GM12891 (cell line): ENCODE measurements at regions not wholly inside any gene's neighbourhood (a gene's known extent, or its start where the extent isn't known, plus 50 kb on each side); places are given as distances from the start of the nearest gene placed in this dataset.

Experiments used
- DNase-seq: peaks from one replicate; pipeline ENCODE4 v3.0.0; 2011; ENCODE audit warnings: low spot score; ENCODE audit not compliant: insufficient read length
- FAIRE-seq: peaks from 2 replicates; lab custom pipeline; 2011; peaks lifted over from hg19 to GRCh38; lab: Jason Lieb, UNC
- PAX5 ChIP-seq: IDR thresholded peaks from 2 replicates; pipeline ENCODE4 v1.6.1; 2011; ENCODE audit warnings: low read length, moderate library complexity, mild to moderate bottlenecking; ENCODE audit not compliant: insufficient read depth, severe bottlenecking
- POLR2A ChIP-seq: IDR thresholded peaks from 2 replicates; pipeline ENCODE4 v1.6.1; 2011; ENCODE audit warnings: low read depth, low read length, control low read depth
- POLR2AphosphoS5 ChIP-seq: IDR thresholded peaks from 2 replicates; pipeline ENCODE4 v1.6.1; 2011; ENCODE audit warnings: low read depth, low read length, control low read depth
- POU2F2 ChIP-seq: IDR thresholded peaks from 2 replicates; pipeline ENCODE4 v1.6.1; 2011; ENCODE audit warnings: low read depth, mild to moderate bottlenecking, control low read depth, low read length, moderate library complexity
- SPI1 ChIP-seq: IDR thresholded peaks from 2 replicates; pipeline ENCODE4 v1.6.1; 2011; ENCODE audit warnings: low read depth, low read length, control low read depth
- TAF1 ChIP-seq: IDR thresholded peaks from 2 replicates; pipeline ENCODE4 v1.6.1; 2011; ENCODE audit warnings: low read depth, low read length, control low read depth

DNA sequence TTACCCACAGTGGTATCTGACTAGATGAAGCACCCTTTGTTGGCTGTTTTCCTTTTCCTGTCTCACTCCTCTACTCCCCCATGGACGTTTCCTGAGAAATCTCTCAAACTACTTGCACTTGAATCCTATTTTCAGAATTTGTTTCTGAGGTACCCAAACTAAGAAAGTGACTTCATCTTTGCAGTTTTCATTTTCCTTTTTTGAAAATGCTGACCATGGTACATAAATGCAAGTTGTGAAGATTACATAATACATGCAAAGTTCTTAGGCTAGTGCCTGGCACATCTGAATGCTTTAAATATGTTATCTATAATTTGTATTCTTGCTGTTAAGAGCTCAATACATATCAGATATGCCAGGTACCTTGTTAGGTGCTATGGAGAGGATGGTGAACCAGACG is 644.7 kb upstream of the TENM4 start:
- no peak for DNase-seq
- no peak for TF ChIP-seq PAX5
- no peak for TF ChIP-seq TAF1
- no peak for TF ChIP-seq POLR2AphosphoS5
- TF ChIP-seq SPI1, result no peak
- no peak for TF ChIP-seq POU2F2
- no peak for TF ChIP-seq POLR2A

DNA sequence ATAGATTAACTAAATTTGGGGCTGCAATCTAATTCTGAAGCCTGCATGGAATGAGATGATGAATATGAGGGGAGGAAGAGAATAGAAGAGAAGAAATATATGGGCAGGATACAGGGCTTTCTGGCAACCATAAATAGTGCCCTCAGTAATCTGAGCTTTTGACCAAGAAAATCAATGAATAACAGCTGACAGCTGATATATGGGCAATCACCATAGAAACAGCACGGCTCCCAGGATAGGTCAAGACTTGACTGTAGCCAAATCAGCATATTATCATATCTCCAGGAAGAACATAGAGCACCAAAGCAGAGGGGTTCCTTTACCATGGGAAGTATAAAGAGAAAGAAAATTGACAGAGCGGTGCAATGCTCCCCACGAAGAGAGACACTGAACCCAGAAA is 643.8 kb upstream of the TENM4 start:
- no peak for FAIRE-seq
- TF ChIP-seq SPI1 (no peak), PAX5 (no peak), TAF1 (no peak)
- DNase-seq, result no peak

More for the DNA sequence above, 644.7 kb upstream of the TENM4 start:
- no peak for FAIRE-seq

GRCh38 chr11:80083531-80083951 is 642.7 kb upstream of the TENM4 start:
- TF ChIP-seq TAF1 (no peak), POLR2A (no peak), SPI1 (no peak), POU2F2 (no peak), PAX5 (no peak), POLR2AphosphoS5 (no peak)
- FAIRE-seq (no peak), DNase-seq (no peak)

- TF ChIP-seq POLR2A, result no peak
- TF ChIP-seq PAX5, result no peak
- DNase-seq (no peak), FAIRE-seq (no peak)
Measured at GRCh38 chr11:80082406-80082805, 641.6 kb upstream of the TENM4 start.

DNA sequence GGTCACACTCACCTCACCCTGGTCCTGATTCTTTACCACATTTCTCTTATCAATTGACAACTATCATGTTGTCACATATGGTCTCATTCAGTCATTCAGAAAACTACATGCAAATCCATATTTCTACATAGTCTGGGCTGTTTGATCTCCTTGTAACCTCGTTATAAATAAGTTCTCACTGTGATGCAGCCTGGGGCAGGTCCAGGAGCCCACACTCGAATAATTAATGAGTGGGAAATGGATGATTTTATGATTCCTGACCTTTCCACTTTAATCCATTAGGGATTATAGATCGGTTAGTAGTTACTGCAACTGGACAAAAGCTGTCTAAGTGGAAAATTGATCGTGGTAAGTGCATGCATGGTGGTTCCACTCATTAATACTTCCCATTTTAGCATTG is 636.3 kb upstream of the TENM4 start:
- TF ChIP-seq PAX5 (no peak), TAF1 (no peak), SPI1 (no peak), POU2F2 (no peak), POLR2A (no peak), POLR2AphosphoS5 (no peak)
- no peak for FAIRE-seq

DNA sequence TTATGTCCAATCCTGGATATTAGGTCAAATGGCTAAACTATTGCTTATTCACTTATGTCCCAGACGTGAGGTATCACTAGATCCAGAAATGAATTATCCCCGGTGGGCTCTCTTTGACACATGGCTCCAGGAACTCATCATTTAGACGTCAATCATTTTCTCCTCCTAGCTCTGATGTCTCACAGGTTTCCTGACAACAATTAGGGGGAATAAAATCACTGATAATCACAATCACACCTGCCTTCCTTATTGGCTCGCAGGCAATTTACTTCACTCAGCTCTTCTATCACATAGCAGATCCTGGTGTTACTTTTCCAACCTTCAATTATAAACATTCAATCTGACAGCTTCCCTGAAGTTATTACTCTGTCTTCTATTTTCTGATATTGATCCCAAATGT is 634.0 kb upstream of the TENM4 start:
- no peak for TF ChIP-seq POU2F2
- TF ChIP-seq TAF1, result no peak
- no peak for TF ChIP-seq POLR2AphosphoS5
- no peak for TF ChIP-seq POLR2A
- no peak for TF ChIP-seq SPI1
- TF ChIP-seq PAX5, result no peak
- FAIRE-seq, result no peak

More for the DNA sequence above, 636.3 kb upstream of the TENM4 start:
- DNase-seq, result no peak

GRCh38 chr11:80066291-80066690 is 625.5 kb upstream of the TENM4 start:
- no peak for DNase-seq
- no peak for TF ChIP-seq POLR2AphosphoS5
- FAIRE-seq, result no peak

More for the DNA sequence above, 634.0 kb upstream of the TENM4 start:
- DNase-seq, result no peak

DNA sequence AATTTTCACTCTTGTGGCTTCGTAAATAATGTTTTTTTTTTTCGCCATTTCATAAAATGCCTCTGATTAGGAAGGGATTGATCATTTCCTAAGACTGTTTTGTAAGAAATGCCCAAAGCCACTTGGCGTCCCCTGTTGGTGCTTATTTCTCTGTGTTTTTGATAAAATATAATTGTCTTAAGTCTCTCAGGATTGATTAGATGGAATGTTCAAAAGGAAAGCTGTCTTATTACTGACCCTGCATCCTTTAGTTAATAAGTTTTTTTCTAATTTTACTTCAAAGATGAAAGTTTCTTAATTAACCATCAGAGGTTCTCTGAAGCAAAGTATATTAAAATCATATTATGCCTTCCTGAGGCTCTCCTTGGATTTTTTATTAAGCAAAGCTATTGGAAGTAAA is 624.3 kb upstream of the TENM4 start:
- no peak for TF ChIP-seq POU2F2
- no peak for TF ChIP-seq POLR2A
- TF ChIP-seq PAX5, result no peak
- no peak for TF ChIP-seq SPI1
- TF ChIP-seq TAF1, result no peak
- TF ChIP-seq POLR2AphosphoS5, result no peak
- DNase-seq (no peak), FAIRE-seq (no peak)

DNA sequence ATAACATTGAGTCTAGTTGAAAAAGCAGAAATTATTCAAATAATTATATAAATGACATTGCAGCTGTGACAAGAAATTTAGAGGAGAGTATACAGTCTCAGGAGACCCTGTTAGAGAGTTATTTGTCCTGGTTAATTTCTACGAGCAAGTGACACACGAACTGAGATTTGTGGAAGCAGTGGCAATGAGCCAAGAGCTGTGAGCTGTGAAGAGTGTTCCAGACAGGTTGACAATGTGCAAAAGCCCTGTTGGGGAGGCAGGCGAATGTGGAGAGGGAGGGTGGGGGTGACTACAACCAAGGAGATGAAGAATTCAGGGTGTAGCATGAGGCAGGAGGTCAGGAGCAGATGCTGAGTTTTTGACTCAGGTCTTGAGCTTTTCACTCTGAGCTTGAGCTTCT is 620.2 kb upstream of the TENM4 start:
- TF ChIP-seq POLR2A (no peak), POU2F2 (no peak), TAF1 (no peak), SPI1 (no peak), PAX5 (no peak), POLR2AphosphoS5 (no peak)
- FAIRE-seq (no peak), DNase-seq (no peak)

DNA sequence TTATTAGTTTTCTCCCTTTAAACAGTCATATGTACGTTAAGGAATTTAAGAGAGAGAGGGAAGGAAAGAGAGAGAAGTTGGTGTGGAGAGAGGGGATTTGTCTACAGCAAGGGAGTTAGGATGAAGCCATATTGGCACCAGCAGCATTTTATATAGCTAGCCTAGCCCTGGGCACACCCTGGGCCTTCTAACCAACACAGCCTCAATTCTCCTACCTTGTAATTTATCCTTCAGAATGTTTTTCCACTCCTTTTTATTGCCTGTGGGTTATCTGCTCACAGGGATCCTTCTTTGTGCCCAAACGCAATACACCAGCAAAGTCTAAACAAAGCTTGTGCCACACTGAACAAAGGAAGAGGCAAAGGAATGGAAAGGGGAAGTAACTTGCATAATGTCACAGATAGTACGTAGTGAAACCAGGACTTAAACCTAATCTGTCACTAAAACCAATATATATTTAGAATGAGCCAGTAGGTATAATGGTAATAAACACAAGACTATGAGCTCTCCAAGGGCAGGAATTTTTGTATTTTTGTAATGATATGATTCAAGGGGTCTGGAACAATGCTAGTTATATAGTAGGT is 613.8 kb upstream of the TENM4 start:
- TF ChIP-seq POLR2AphosphoS5, result no peak
- TF ChIP-seq PAX5, result no peak
- TF ChIP-seq TAF1, result no peak
- no peak for TF ChIP-seq POLR2A
- no peak for TF ChIP-seq POU2F2
- no peak for TF ChIP-seq SPI1
- DNase-seq (no peak), FAIRE-seq (no peak)

DNA sequence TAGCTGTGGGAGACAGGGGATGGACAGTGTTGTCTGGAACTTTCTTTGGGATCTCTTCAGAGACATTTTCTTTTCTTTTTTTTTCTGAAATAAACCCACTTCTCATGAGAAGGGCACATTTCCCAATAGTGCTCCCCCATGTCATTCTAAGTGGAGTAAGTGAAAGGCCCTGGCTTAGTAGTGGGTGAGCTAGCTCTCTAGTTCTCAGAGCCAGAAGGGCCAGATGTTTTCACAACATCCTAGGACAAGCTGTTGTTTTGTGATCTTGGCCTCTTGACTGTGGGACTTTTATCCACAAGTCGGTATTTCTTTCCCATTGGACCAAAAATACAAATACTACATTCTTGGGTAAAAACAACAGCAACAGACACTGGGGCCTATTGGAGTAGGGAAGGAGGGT is 607.7 kb upstream of the TENM4 start:
- no peak for DNase-seq
- TF ChIP-seq POLR2A (no peak), POLR2AphosphoS5 (no peak), TAF1 (no peak), POU2F2 (no peak), SPI1 (no peak), PAX5 (no peak)
- FAIRE-seq, result no peak
